KBM-7 (cell line): ENCODE measurements at regions not wholly inside any gene's neighbourhood (a gene's known extent, or its start where the extent isn't known, plus 50 kb on each side); places are given as distances from the start of the nearest gene placed in this dataset.
"Not testable (repeated sequence)": the region's sequence is repeated elsewhere in the genome, so short reads cannot be mapped to it uniquely, and the experiment has no call there.

ENCODE experiments used
- DNase-seq: peaks from one replicate; pipeline ENCODE4 v3.0.0-alpha.2; 2015
- in situ Hi-C: fragments of 300-500 bp; cut with MboI; formaldehyde crosslinking; loops from 2 replicates; pipeline ENCODE4 v1.14.3; 2020; ENCODE audit warnings: low sequenced_read_pairs, low pct_unique_long_range_greater_than_20kb, mixed read lengths

GRCh38 chr15:95138604-95139270, 907.4 kb downstream of the MCTP2 start:
- no peak for DNase-seq
- in situ Hi-C loops = no loop called here

- in situ Hi-C loops = no loop called here
- no peak for DNase-seq
These were observed 910.1 kb downstream of the MCTP2 start for GRCh38 chr15:95141486-95141885.

- no peak for DNase-seq
- in situ Hi-C loops = no loop called here
These were observed 911.2 kb downstream of the MCTP2 start for GRCh38 chr15:95142531-95142930.

GRCh38 chr15:95146481-95146880, 915.1 kb downstream of the MCTP2 start:
- no peak for DNase-seq
- in situ Hi-C loops = no loop called here

GRCh38 chr15:95148183-95148582, 916.8 kb downstream of the MCTP2 start:
- in situ Hi-C loops = no loop called here
- DNase-seq = no peak

- DNase-seq = no peak
- in situ Hi-C loops = no loop called here
These were observed 917.7 kb downstream of the MCTP2 start for GRCh38 chr15:95149036-95149435.

- in situ Hi-C loops = no loop called here
- no peak for DNase-seq
These were observed 918.4 kb downstream of the MCTP2 start for GRCh38 chr15:95149771-95150170.

- in situ Hi-C loops = no loop called here
These were observed 919.1 kb downstream of the MCTP2 start for GRCh38 chr15:95150466-95150865.

GRCh38 chr15:95152741-95153140, 921.4 kb downstream of the MCTP2 start:
- DNase-seq = no peak
- in situ Hi-C loops = no loop called here

More at GRCh38 chr15:95150466-95150865, 919.1 kb downstream of the MCTP2 start:
- DNase-seq = no peak

GRCh38 chr15:95153201-95153600, 921.8 kb downstream of the MCTP2 start:
- DNase-seq, in situ Hi-C loops: not testable (repeated sequence)

GRCh38 chr15:95160316-95160715, 929.0 kb downstream of the MCTP2 start:
- in situ Hi-C loops = no loop called here
- no peak for DNase-seq

GRCh38 chr15:95162069-95162468, 930.7 kb downstream of the MCTP2 start:
- in situ Hi-C loops = no loop called here
- no peak for DNase-seq

- DNase-seq = no peak
- in situ Hi-C loops = no loop called here
These were observed 931.2 kb downstream of the MCTP2 start for GRCh38 chr15:95162531-95162930.

GRCh38 chr15:95162967-95163531, 931.7 kb downstream of the MCTP2 start:
- in situ Hi-C loops = no loop called here

GRCh38 chr15:95168152-95168551, 936.8 kb downstream of the MCTP2 start:
- in situ Hi-C loops = no loop called here
- no peak for DNase-seq

More at GRCh38 chr15:95162967-95163531, 931.7 kb downstream of the MCTP2 start:
- DNase-seq = no peak

GRCh38 chr15:95168951-95169431, 937.6 kb downstream of the MCTP2 start:
- DNase-seq = no peak
- in situ Hi-C loops = no loop called here

GRCh38 chr15:95169541-95170459, 938.4 kb downstream of the MCTP2 start:
- DNase-seq = no peak
- in situ Hi-C loops = no loop called here

GRCh38 chr15:95170561-95171380, 939.4 kb downstream of the MCTP2 start:
- in situ Hi-C loops = no loop called here
- DNase-seq = no peak

GRCh38 chr15:95171564-95171963, 940.2 kb downstream of the MCTP2 start:
- no peak for DNase-seq
- in situ Hi-C loops = no loop called here
